Mesendoderm (in vitro differentiated cells): ENCODE measurements at regions not wholly inside any gene's neighbourhood (a gene's known extent, or its start where the extent isn't known, plus 50 kb on each side); places are given as distances from the start of the nearest gene placed in this dataset.

Experiments used
- DNase-seq: peaks from one replicate; pipeline ENCODE4 v3.0.0; 2013
- H2AK5ac ChIP-seq: 2 replicates; pipeline ENCODE4 v1.6.1; 2013; ENCODE audit warnings: low read length, inconsistent platforms
- H2BK120ac ChIP-seq: 2 replicates; pipeline ENCODE4 v1.6.1; 2013; ENCODE audit warnings: low read depth, mild to moderate bottlenecking, low read length, moderate library complexity, mixed read lengths
- H2BK15ac ChIP-seq: replicated peaks from 2 replicates; pipeline ENCODE4 v1.6.1; 2013; ENCODE audit warnings: low read depth, mild to moderate bottlenecking, moderate library complexity
- H2BK5ac ChIP-seq: 2 replicates; pipeline ENCODE4 v1.6.1; 2013; ENCODE audit warnings: low read length, inconsistent platforms
- H3K18ac ChIP-seq: 2 replicates; pipeline ENCODE4 v1.6.1; 2013; ENCODE audit warnings: mild to moderate bottlenecking, low read length, mixed read lengths
- H3K23ac ChIP-seq: one replicate; pipeline ENCODE4 v1.6.1; 2013; ENCODE audit warnings: low read length
- H3K27ac ChIP-seq: 2 replicates; pipeline ENCODE4 v1.5.1; 2013; ENCODE audit warnings: low read depth, mild to moderate bottlenecking, inconsistent platforms, low read length, moderate library complexity
- H3K27me3 ChIP-seq: 2 replicates; pipeline ENCODE4 v1.6.1; 2013; ENCODE audit warnings: low read length, control low read depth, mild to moderate bottlenecking, inconsistent platforms; ENCODE audit not compliant: insufficient read depth, poor library complexity
- H3K36me3 ChIP-seq: 2 replicates; pipeline ENCODE4 v1.6.1; 2013; ENCODE audit warnings: low read length, inconsistent platforms; ENCODE audit not compliant: control insufficient read depth, insufficient read depth
- H3K4ac ChIP-seq: one replicate; pipeline ENCODE4 v1.6.1; 2013; ENCODE audit warnings: low read depth, mild to moderate bottlenecking, low read length, moderate library complexity
- H3K4me1 ChIP-seq: 2 replicates; pipeline ENCODE4 v1.6.1; 2013; ENCODE audit warnings: low read depth, low read length, inconsistent platforms; ENCODE audit not compliant: control insufficient read depth
- H3K4me2 ChIP-seq: 2 replicates; pipeline ENCODE4 v1.6.1; 2013; ENCODE audit warnings: low read length
- H3K4me3 ChIP-seq: 2 replicates; pipeline ENCODE4 v1.5.1; 2013; ENCODE audit warnings: mild to moderate bottlenecking, low read length
- H3K56ac ChIP-seq: one replicate; pipeline ENCODE4 v1.6.1; 2013; ENCODE audit warnings: low read length
- H3K79me1 ChIP-seq: 2 replicates; pipeline ENCODE4 v1.6.1; 2013; ENCODE audit warnings: low read length, inconsistent platforms
- H3K79me2 ChIP-seq: 2 replicates; pipeline ENCODE4 v1.6.1; 2013; ENCODE audit warnings: mild to moderate bottlenecking, low read length; ENCODE audit not compliant: control insufficient read depth, insufficient read depth
- H3K9ac ChIP-seq: 2 replicates; pipeline ENCODE4 v1.6.1; 2013; ENCODE audit warnings: low read length, inconsistent platforms
- H4K5ac ChIP-seq: one replicate; pipeline ENCODE4 v1.6.1; 2013; ENCODE audit warnings: low read length
- H4K8ac ChIP-seq: one replicate; pipeline ENCODE4 v1.6.1; 2013; ENCODE audit warnings: low read depth, mild to moderate bottlenecking, control low read depth, low read length, moderate library complexity
- WGBS: extraction: QIAGEN DNeasy Blood & Tissue Kit; methylation state at CpG from one replicate; pipeline ENCODE4 v1.1.7; 2013; ENCODE audit warnings: low lambda C conversion rate, missing lambda C conversion rate; ENCODE audit not compliant: insufficient coverage; ENCODE audit errors: extremely low coverage; 5-methylcytosine and 5-hydroxymethylcytosine counted together

DNA sequence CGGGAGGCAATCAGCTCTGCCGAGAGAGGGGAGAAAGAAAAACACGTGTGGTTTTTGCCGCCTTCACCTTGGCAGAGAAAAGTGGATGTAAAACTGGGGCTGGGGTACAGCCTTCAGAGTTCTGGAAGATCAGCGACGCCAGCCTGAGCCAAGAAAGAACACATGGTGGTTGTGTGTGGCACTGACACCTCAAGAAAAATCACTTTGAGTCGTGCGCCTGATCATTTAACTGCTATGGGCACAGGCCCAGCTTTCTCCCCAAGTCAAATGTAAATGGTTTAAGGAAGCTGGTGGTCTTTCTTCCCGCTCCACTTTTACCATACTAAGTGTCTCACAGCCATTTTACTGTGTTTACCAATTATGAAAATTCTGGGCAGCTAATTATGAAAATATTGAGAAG, 461.8 kb upstream of the SOX9 start:
- Histone ChIP-seq H3K79me1 (no peaks in the 10 kb centered on the region), H3K27me3 (no peaks in the 10 kb centered on the region), H3K36me3 (no peaks in the 10 kb centered on the region), H3K4me1 (no peaks in the 10 kb centered on the region), H2AK5ac (no peak overlapping the region), H3K18ac (no peak overlapping the region), H3K27ac (no peak overlapping the region), H4K8ac (no peak overlapping the region), H3K56ac (no peak overlapping the region), H4K5ac (no peak overlapping the region), H3K4me2 (no peak overlapping the region), H2BK5ac (no peak overlapping the region), H3K9ac (no peak overlapping the region), H3K79me2 (no peaks in the 10 kb centered on the region), H3K23ac (no peak overlapping the region), H3K4me3 (no peak overlapping the region), H2BK120ac (no peak overlapping the region), H3K4ac (no peak overlapping the region), H2BK15ac (no peak overlapping the region)
- DNase-seq: no peak
- WGBS: no CpG with 5 or more reads among the region's 9 CpGs

DNA sequence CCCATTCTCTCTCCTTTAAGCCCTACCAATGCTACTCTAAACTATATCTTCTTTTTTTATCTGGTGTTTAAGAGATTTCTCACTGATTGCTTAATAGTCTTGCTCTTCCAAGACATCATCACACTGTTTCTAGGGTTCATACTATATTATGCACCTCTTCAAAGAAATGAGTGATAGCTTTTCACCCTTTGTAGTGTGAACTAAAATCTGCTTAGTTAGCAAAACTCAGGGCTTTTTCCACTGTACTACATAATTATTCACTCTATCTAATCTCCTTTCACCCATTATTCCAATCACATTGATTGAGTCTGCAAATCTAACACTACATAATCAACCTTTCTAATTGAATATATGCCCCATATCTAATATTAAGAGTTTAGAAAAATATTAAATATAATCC, 456.0 kb upstream of the SOX9 start:
- no peak overlapping the region for H3K18ac ChIP-seq
- no peak overlapping the region for H3K56ac ChIP-seq
- no peak overlapping the region for H4K8ac ChIP-seq
- H2AK5ac ChIP-seq: no peak overlapping the region
- H3K4me1 ChIP-seq: no peaks in the 10 kb centered on the region
- H3K4me3 ChIP-seq: no peak overlapping the region
- no peak overlapping the region for H3K4me2 ChIP-seq
- no peak overlapping the region for H3K23ac ChIP-seq
- no peak overlapping the region for H4K5ac ChIP-seq
- no peak overlapping the region for H2BK15ac ChIP-seq
- H2BK5ac ChIP-seq: no peak overlapping the region
- no peaks in the 10 kb centered on the region for H3K79me1 ChIP-seq
- H3K4ac ChIP-seq: no peak overlapping the region
- no peak overlapping the region for H3K27ac ChIP-seq
- no peak overlapping the region for H2BK120ac ChIP-seq
- H3K27me3 ChIP-seq: no peaks in the 10 kb centered on the region
- H3K79me2 ChIP-seq: no peaks in the 10 kb centered on the region
- no peak for DNase-seq
- no peaks in the 10 kb centered on the region for H3K36me3 ChIP-seq
- no peak overlapping the region for H3K9ac ChIP-seq

DNA sequence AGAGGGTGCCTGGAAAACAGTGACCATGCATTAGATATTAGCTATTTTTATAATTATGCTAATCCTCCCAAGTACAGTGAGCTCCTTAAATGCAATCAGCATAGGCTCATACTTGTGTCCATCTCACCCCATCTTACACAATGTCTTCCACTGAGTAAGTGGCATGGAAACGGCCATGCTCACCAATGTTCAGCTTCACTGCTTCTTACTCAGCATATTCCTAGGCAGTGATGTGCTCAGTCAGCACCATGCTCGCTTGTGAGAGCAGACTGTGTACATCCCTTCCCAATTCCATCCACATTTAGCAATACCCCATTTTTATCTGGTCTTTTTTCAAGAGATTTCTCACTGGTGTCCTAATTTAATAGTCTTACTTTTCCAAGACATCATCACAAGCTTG, 454.8 kb upstream of the SOX9 start:
- no peaks in the 10 kb centered on the region for H3K79me2 ChIP-seq
- H3K23ac ChIP-seq: no peak overlapping the region
- no peaks in the 10 kb centered on the region for H3K4me1 ChIP-seq
- no peak overlapping the region for H3K27ac ChIP-seq
- H2BK5ac ChIP-seq: no peak overlapping the region
- no peak overlapping the region for H3K56ac ChIP-seq
- H3K4me2 ChIP-seq: no peak overlapping the region
- H3K27me3 ChIP-seq: no peaks in the 10 kb centered on the region
- H2AK5ac ChIP-seq: no peak overlapping the region
- H3K18ac ChIP-seq: no peak overlapping the region
- DNase-seq: no peak
- no peak overlapping the region for H2BK120ac ChIP-seq
- no peak overlapping the region for H3K4me3 ChIP-seq
- H3K79me1 ChIP-seq: no peaks in the 10 kb centered on the region
- no peak overlapping the region for H2BK15ac ChIP-seq
- no CpG with 5 or more reads among the region's 2 CpGs for WGBS
- H3K9ac ChIP-seq: no peak overlapping the region
- no peak overlapping the region for H4K5ac ChIP-seq
- H4K8ac ChIP-seq: no peak overlapping the region
- H3K4ac ChIP-seq: no peak overlapping the region
- no peaks in the 10 kb centered on the region for H3K36me3 ChIP-seq

DNA sequence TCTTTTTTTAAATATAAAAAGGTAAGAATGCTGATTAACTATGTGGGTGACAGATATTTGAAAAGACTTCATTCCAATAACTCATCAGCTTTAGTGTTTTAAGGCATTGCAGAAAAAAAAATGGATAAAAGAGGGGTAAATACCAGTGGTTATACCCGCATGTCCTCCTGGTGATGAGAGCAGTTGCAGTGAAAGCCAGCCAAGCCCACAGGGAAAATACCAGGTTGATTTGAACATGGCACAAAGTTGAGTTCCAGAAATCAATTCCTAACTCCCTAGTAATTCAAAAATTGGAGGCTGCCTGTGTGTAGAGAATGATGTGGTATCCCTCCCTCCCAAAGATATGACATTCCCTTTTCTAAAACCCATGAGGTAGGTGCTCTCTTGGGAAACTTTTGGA, 453.2 kb upstream of the SOX9 start:
- H4K8ac ChIP-seq: no peak overlapping the region
- H3K23ac ChIP-seq: no peak overlapping the region
- H3K79me1 ChIP-seq: no peaks in the 10 kb centered on the region

GRCh38 chr17:71668807-71669206, 452.0 kb upstream of the SOX9 start:
- no peak overlapping the region for H2AK5ac ChIP-seq

More for the DNA sequence above, 453.2 kb upstream of the SOX9 start:
- H2BK15ac ChIP-seq: no peak overlapping the region
- H3K4me3 ChIP-seq: no peak overlapping the region
- no peak overlapping the region for H2AK5ac ChIP-seq
- no peak overlapping the region for H3K4me2 ChIP-seq
- no peaks in the 10 kb centered on the region for H3K36me3 ChIP-seq
- H3K9ac ChIP-seq: no peak overlapping the region
- no CpG with 5 or more reads among the region's 1 CpG for WGBS
- H3K56ac ChIP-seq: no peak overlapping the region
- no peaks in the 10 kb centered on the region for H3K79me2 ChIP-seq
- H3K4me1 ChIP-seq: no peaks in the 10 kb centered on the region
- H3K18ac ChIP-seq: no peak overlapping the region
- no peak for DNase-seq
- no peak overlapping the region for H3K4ac ChIP-seq
- no peaks in the 10 kb centered on the region for H3K27me3 ChIP-seq
- H2BK5ac ChIP-seq: no peak overlapping the region
- H3K27ac ChIP-seq: no peak overlapping the region
- H4K5ac ChIP-seq: no peak overlapping the region
- no peak overlapping the region for H2BK120ac ChIP-seq

DNA sequence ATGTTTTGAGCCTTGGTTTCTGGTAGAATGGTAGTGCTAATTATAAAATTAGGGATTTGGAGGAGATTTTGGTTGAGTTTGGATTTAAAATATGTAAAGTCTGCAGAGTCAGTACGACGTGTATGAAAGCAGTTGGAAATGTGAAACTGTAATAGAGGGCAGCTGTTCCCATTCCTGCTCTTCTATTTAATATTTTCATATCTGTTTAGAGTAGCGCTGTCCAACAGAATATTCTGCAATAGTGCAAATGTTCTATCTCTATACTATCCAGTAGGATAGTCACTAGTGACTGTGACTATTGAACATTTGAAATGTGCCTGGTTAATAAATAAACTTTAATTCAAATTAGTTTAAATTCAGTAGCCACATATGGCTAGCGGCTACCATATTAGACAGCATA, 443.4 kb upstream of the SOX9 start:
- Histone ChIP-seq H2BK5ac (no peak overlapping the region), H3K4me2 (no peak overlapping the region), H3K9ac (no peak overlapping the region), H4K8ac (no peak overlapping the region), H3K18ac (no peak overlapping the region), H3K4me1 (no peaks in the 10 kb centered on the region), H2BK15ac (no peak overlapping the region), H2AK5ac (no peak overlapping the region), H3K4ac (no peak overlapping the region), H3K27ac (no peak overlapping the region), H3K36me3 (no peaks in the 10 kb centered on the region), H3K23ac (no peak overlapping the region), H2BK120ac (no peak overlapping the region), H3K79me2 (no peaks in the 10 kb centered on the region), H4K5ac (no peak overlapping the region), H3K27me3 (no peaks in the 10 kb centered on the region), H3K4me3 (no peak overlapping the region), H3K79me1 (no peaks in the 10 kb centered on the region), H3K56ac (no peak overlapping the region)
- DNase-seq: no peak
- WGBS: 100% methylated on average over 2 of the region's 4 CpGs

More at GRCh38 chr17:71668807-71669206, 452.0 kb upstream of the SOX9 start:
- no peaks in the 10 kb centered on the region for H3K36me3 ChIP-seq
- no peak overlapping the region for H2BK120ac ChIP-seq
- no peak for DNase-seq
- no peaks in the 10 kb centered on the region for H3K79me1 ChIP-seq
- no peak overlapping the region for H4K5ac ChIP-seq
- no peaks in the 10 kb centered on the region for H3K27me3 ChIP-seq
- no peak overlapping the region for H4K8ac ChIP-seq
- no peak overlapping the region for H3K4ac ChIP-seq
- H3K4me1 ChIP-seq: no peaks in the 10 kb centered on the region
- no peak overlapping the region for H3K23ac ChIP-seq
- H3K4me3 ChIP-seq: no peak overlapping the region
- no peak overlapping the region for H3K4me2 ChIP-seq
- no peaks in the 10 kb centered on the region for H3K79me2 ChIP-seq
- H3K9ac ChIP-seq: no peak overlapping the region
- no peak overlapping the region for H3K18ac ChIP-seq
- no CpG with 5 or more reads among the region's 2 CpGs for WGBS
- no peak overlapping the region for H3K27ac ChIP-seq
- no peak overlapping the region for H2BK15ac ChIP-seq
- no peak overlapping the region for H2BK5ac ChIP-seq
- no peak overlapping the region for H3K56ac ChIP-seq
